GM21390 (cell line): ENCODE measurements at regions not wholly inside any gene's neighbourhood (a gene's known extent, or its start where the extent isn't known, plus 50 kb on each side); places are given as distances from the start of the nearest gene placed in this dataset.

Source experiments
- ATAC-seq: cut with Tn5 transposase; IDR thresholded peaks from one replicate; pipeline ENCODE4 v1.9.1; 2021; ENCODE audit not compliant: unreplicated experiment

GRCh38 chr17:77748436-77748835, 210.1 kb upstream of the TNRC6C start:
- no peak for ATAC-seq

- no peak for ATAC-seq
Measured at GRCh38 chr17:77749321-77749751, 209.2 kb upstream of the TNRC6C start.

- ATAC-seq: no peak
Measured at GRCh38 chr17:77749989-77750388, 208.5 kb upstream of the TNRC6C start.

DNA sequence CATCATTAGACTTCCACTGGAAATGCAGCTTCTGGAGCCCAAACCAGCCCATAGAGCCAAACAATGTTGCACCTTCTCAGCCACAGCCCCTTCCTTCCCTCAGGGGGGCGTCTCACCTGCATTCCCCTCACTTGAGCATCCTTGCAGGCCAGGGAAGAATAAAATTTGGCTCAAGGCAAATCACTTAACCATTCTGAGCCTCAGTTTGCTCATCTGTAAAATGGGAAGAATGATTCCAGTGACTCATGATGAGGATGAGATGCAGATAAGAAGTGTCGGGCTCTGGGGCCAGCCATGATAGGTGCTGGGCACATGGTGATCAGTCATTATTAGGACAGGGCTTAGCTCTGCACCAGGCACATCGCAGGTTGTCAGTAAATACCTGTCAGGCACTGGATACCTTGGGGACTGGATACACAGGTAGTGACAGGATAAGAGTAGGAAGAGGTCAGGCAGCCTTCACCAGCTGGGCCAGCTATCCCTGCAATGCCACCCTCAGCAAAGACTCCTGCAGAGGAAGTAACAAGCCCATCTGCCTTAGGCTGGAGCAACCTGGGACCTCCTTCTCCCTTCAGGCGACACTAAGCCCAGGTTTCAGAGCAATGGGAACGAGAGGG, 208.0 kb upstream of the TNRC6C start:
- no peak for ATAC-seq

DNA sequence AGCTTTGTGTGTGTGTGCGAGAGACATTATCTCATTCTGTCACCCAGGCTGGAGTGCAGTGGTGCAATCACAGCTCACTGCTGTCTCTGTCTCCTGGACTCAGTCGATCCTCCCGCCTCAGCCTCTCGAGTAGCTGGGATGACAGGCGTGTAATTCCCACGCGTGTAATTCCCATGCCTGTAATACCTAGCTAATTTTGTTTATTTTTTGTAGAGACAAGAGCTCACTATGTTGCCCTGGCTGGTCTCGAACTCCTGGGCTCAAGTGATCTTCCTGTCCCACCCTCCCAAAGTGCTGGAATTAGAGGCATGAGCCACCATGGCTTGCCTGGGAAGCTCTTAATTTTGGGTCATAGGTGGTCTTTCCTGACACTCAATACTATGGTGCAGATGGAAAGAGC, 205.3 kb upstream of the TNRC6C start:
- no peak for ATAC-seq

- no peak for ATAC-seq
Measured at GRCh38 chr17:77753691-77754245, 204.7 kb upstream of the TNRC6C start.

- no peak for ATAC-seq
Measured at GRCh38 chr17:77754956-77755355, 203.5 kb upstream of the TNRC6C start.

GRCh38 chr17:77755410-77755963, 203.0 kb upstream of the TNRC6C start:
- ATAC-seq: no peak

DNA sequence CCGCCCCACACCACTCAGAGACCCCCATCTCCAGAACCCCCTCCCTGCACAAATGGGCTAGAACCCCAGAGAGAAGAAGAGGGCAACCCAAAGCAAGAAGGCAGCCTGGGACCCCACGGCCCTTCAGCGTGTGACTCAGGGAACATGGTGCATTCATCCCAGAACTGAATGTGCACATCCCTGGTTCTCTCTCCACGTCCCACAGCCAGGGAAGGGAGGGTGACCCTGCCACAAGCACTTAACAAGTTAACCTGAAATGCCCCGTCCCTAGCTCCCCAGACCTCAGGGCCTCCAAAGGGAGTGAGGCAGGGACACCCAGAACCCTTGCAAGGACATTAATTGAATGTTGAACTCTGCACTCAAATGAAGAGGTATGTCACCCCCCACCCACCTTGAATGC, 202.5 kb upstream of the TNRC6C start:
- ATAC-seq: no peak

- no peak for ATAC-seq
Measured at GRCh38 chr17:77756846-77757560, 201.5 kb upstream of the TNRC6C start.

DNA sequence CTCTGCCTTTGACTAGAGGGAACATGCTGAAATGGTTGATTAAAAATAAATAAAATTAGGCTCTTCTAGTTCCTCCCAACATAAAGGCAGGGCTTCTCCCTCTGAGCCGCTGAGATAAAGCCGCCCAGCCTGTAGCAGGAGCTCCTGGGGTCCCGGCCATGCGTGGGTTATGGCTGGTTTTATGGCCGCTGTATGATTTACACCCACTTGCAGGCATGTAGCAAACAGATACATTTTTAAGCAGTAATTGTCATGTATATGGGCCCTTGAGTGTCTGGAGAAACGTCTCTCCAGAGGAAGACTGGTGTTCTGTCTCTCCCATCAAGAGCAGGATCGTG, 201.0 kb upstream of the TNRC6C start:
- ATAC-seq: no peak

DNA sequence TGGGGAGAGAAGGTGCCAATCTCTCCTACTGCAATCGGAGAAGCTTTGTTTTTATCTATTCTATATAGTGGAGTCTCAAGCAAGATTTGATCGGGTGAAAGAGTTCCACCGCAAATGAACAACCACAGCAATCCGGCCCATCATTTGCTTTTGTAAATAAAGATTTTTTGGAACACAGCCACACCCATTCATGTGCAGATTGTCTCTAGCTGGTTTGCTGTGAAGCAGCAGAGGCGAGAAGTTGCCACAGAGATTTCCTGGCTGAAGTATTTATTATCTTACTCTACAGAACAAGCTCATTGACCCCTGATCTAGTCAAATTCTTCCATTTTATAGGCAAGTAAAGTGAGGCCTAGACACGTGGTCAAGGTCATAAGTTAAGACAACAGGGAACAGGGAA, 195.5 kb upstream of the TNRC6C start:
- ATAC-seq: no peak

- ATAC-seq: no peak
Measured at GRCh38 chr17:77763575-77763974, 194.9 kb upstream of the TNRC6C start.

DNA sequence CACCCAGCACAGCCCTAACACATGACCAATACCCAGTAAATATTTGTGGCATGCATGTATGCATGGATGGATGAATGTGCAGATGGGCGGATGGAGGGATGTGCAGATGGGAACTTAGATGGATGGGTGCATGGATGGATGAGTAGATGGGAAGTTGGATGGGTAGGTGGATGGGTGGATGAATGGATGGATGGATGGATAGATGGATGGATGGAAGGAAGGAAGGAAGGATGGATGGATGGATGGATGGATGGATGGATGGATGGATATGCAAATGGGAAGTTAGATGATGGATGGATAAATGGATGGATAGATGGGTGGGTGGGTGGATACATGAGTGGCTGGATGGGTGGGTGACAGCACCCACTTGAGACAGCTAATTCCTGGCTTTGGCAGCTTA, 193.2 kb upstream of the TNRC6C start:
- no peak for ATAC-seq

DNA sequence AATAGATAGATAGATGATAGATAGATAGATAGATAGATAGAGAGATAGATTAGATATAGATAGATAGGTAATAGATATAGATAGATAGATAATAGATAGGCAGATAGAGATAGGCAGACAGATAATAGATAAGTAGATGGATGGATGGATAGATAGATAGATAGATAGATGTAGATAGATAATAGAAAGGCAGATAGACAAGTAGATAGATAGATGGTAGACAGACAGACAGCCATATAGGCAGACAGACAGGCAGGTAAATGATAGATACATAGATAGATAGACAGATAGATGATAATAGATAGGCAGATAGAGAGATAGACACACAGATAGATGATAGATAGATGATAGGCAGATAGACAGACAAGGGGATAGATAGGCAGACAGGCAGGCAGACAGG, 191.4 kb upstream of the TNRC6C start:
- no peak for ATAC-seq

DNA sequence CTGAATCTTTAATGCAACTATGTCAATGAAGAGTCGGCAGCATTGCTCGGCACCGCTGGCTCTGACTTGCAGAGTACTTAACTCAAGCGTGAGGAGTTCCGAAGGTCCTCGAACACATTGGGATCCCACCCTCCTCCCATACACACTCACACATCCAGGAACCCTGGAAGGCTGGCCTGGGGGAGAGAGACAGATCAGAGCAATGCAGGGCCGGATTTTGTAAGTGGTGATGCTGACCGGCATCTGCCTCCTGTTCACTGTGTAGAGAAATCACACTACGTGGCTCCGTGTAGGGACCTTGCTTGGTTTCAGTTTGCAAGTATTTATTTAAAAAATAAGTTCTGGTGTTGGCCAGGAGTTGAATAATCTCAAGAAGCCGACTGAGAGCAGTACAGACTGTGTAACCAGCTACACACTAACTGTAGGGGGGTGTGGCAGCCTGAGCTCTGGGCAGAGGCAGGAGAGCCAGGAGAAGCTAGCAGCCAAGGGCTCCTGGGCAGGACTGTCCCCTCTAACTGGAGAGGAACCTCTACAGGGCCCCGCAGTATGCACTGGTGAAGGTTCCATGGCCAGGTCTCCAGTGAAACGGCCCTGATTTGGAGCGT, 190.2 kb upstream of the TNRC6C start:
- ATAC-seq: no peak

GRCh38 chr17:77769215-77769614, 189.3 kb upstream of the TNRC6C start:
- ATAC-seq: no peak

GRCh38 chr17:77769762-77770161, 188.7 kb upstream of the TNRC6C start:
- no peak for ATAC-seq

GRCh38 chr17:77770331-77771105, 188.0 kb upstream of the TNRC6C start:
- ATAC-seq: no peak

GRCh38 chr17:77771145-77771544, 187.4 kb upstream of the TNRC6C start:
- ATAC-seq: no peak

DNA sequence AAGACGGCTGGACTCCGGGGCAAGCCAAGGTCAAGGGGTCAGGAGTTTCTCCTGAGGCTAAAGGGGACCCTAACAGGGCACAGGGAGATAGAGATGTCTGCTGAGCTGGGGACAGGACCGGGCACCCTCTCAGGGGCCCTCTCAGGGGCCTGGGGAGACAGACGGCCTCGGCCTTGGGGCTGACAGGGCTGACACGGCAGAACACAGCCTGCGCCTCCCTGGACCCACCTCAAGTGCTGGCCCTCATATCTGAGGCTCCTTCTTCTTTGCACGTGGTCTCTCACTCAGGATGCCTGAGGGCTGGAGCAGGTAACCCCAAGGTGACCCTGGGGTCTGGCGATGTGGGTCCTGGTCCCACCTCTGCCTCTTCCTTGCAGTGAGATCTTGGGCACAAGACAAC, 186.9 kb upstream of the TNRC6C start:
- no peak for ATAC-seq
